ENCODE measurements at regions not wholly inside any gene's neighbourhood (a gene's known extent, or its start where the extent isn't known, plus 50 kb on each side); places are given as distances from the start of the nearest gene placed in this dataset.

DNA sequence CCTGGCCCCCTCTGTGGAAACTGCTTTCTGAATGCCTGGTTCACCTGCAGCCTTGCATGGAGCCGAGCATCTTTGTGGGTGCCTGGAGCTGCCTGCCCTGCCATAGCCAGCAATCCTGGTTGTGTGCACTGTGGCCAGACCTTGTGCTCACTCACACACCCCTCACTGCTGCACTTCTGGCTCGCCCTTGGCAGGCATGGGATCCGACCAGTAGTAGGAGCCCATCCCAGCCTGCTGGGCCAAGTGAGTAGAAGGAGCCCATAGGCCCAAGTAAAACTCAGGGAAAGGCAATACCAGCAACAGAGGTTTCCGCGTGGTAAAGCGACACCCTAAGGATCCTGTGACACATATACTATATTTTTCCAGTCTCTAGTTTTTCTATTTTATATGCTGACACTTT, 270.0 kb upstream of the NAV3 start:
- no peaks in the 10 kb centered on the region for H3K9me3 ChIP-seq
- H3K4me3 ChIP-seq: no peak overlapping the region
- intact Hi-C loops (cut with DNase I, micrococcal nuclease): no loop called here
- TF ChIP-seq, protein P1, sequence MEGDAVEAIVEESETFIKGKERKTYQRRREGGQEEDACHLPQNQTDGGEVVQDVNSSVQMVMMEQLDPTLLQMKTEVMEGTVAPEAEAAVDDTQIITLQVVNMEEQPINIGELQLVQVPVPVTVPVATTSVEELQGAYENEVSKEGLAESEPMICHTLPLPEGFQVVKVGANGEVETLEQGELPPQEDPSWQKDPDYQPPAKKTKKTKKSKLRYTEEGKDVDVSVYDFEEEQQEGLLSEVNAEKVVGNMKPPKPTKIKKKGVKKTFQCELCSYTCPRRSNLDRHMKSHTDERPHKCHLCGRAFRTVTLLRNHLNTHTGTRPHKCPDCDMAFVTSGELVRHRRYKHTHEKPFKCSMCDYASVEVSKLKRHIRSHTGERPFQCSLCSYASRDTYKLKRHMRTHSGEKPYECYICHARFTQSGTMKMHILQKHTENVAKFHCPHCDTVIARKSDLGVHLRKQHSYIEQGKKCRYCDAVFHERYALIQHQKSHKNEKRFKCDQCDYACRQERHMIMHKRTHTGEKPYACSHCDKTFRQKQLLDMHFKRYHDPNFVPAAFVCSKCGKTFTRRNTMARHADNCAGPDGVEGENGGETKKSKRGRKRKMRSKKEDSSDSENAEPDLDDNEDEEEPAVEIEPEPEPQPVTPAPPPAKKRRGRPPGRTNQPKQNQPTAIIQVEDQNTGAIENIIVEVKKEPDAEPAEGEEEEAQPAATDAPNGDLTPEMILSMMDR (IDR thresholded peaks at IDR 0.05): no peak
- DNase-seq (no peak), ATAC-seq (no peak)
- no peaks in the 10 kb centered on the region for H3K4me1 ChIP-seq (ENCODE audit: low read depth)
- H3K36me3 ChIP-seq (ENCODE audit: low read depth): no peaks in the 10 kb centered on the region

DNA sequence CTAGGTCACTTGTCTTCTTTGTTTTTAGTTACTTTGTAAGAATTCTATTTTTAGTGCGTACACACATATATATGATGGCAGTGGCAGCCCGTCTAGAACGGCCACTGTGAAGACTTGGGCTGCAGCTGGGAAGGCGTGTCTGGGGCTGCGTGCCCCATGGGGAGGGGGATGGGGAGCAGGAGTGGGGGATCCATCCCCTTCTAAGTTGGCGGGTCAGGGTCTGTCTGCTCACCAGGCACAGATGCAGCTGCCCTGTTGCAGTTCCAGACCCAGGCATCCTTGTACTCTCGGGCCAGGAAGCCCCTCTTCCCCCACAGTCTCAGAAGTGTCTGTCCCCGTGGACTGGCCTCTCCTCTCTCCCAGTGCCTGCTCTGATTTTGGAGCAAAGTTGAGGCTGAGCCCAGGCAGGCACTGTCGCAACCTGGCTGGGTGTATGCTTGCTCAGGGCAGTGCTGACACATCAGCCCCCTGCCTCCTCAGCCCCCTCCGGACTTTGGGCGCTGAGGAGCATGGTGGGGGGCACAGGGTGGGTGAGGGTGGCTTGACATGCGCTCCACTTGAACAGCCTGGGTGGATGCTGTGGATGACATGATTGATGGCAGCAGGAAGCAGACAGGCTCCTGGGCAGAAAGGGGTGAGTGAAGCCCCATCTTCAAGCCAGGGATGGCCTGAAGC, 271.2 kb upstream of the NAV3 start:
- intact Hi-C loops (cut with DNase I, micrococcal nuclease): no loop called here
- DNase-seq (peak in 1 of 3 donors; percentile 24), ATAC-seq (no peak)
- no peak overlapping the region for H3K4me3 ChIP-seq
- TF ChIP-seq, protein P1 (IDR thresholded peaks at IDR 0.05): no peak
- no peaks in the 10 kb centered on the region for H3K9me3 ChIP-seq
- H3K36me3 ChIP-seq (ENCODE audit: low read depth): no peaks in the 10 kb centered on the region
- no peaks in the 10 kb centered on the region for H3K4me1 ChIP-seq (ENCODE audit: low read depth)

DNA sequence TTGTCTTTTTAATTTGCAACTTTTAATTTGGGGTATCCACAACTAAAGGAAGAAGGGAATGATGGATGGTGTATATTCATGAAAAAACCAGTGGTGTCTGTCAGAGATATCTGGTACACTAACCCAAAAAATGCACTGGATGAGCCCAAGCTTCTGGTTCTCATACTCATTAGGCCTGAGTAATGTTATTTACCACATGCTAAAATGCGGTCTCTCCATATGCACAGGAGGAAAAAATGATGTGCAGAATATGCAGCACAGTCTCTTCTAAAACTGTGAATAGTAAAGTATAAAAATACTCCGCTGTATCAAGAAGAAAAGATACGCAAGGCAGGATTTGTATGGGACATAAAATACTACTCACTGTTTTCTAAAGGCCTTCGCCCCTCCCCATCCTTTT, 275.6 kb upstream of the NAV3 start:
- ATAC-seq: no peak
- DNase-seq: no peak
- Histone ChIP-seq H3K9me3 (no peaks in the 10 kb centered on the region), H3K4me3 (no peak overlapping the region), H3K36me3 (ENCODE audit: low read depth) (no peaks in the 10 kb centered on the region), H3K4me1 (ENCODE audit: low read depth) (no peaks in the 10 kb centered on the region)
- intact Hi-C loops (cut with DNase I, micrococcal nuclease): no loop called here
- TF ChIP-seq, protein P1 (IDR thresholded peaks at IDR 0.05): no peak

DNA sequence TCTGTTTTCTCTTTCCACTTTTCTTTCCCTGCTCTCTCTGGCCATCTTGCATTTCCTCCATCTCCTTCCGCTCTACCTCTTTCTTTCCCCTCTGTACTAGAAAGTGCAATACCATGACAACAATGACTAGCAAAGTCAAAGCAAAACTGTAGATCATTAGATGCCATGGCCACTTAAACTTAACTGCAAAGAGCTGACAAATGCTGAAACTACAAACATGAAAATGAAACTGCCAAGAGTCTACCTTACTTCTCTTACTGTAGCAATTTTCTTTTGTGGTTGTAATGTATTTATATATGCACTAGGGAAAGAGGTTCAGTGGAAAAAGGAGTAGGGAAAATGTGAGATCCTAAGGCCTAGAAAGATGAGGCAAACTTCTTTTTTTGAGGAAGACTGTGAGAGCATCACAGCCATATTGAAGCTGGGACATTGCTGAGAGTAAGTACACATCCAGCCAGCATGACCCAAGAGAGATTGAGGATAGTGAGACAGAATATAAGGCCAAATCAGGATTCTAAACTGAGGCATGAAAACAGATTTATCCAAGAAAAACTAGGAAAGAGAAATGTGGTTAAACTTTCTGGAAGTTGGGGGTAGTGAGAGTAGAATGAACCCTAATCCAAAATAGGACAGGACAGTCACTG, 276.6 kb upstream of the NAV3 start:
- Histone ChIP-seq H3K4me1 (ENCODE audit: low read depth) (no peaks in the 10 kb centered on the region), H3K4me3 (no peak overlapping the region), H3K9me3 (no peaks in the 10 kb centered on the region), H3K36me3 (ENCODE audit: low read depth) (no peaks in the 10 kb centered on the region)
- TF ChIP-seq, protein P1 (IDR thresholded peaks at IDR 0.05): no peak
- DNase-seq: no peak
- intact Hi-C loops (cut with DNase I, micrococcal nuclease): no loop called here
- no peak for ATAC-seq

DNA sequence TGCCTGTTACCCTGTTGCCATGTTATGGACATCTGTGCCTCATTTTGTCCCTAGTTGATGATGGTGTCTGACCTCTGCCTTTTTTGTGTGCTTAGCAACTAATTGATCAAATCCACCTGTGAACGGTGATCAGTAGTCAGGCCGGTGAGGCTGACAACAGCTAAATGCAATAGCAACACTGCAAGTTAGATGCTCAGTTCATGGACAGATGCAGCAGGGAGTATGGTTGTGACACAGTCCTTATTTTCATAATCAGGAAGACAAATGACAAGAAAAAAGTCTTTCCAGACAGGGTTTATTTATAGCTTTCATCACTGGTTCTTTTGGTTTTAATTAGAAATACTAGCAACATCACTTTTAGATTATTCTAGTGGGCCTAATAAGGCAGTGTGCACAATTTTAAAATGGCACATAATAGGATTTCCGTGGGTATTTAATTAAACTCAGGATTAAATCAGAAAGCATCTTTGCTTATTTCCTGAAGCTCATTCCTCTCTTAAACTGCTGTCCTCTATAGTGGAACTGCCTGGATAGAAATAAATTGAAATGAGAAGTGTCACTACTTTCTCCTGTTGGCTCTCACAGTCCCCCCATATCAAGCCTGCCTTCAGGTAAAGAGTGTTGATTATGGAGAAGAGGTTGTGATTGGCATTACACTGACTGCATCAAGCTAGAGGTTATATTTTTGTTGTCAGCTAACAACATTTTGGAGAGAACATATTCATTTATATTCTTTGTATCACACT, 281.1 kb upstream of the NAV3 start:
- intact Hi-C loops (cut with DNase I, micrococcal nuclease): no loop called here
- H3K4me1 ChIP-seq (ENCODE audit: low read depth): no peaks in the 10 kb centered on the region
- H3K4me3 ChIP-seq: no peak overlapping the region
- TF ChIP-seq, protein P1 (IDR thresholded peaks at IDR 0.05): no peak
- ATAC-seq (no peak), DNase-seq (no peak)
- no peaks in the 10 kb centered on the region for H3K36me3 ChIP-seq (ENCODE audit: low read depth)
- no peaks in the 10 kb centered on the region for H3K9me3 ChIP-seq

Measured in mucosa of descending colon (tissue), 3 donors.